H1 (cell line): ENCODE measurements at regions not wholly inside any gene's neighbourhood (a gene's known extent, or its start where the extent isn't known, plus 50 kb on each side); places are given as distances from the start of the nearest gene placed in this dataset.

Experiments
- CTCF ChIA-PET: fragments of 300-600 bp; sonication (Branson Sonifier 250); formaldehyde crosslinking; loops from one replicate; lab custom pipeline; 2021; ENCODE audit not compliant: partially characterized antibody; lab: Charles Lee
- POLR2A ChIA-PET: fragments of 300-600 bp; sonication (Branson Sonifier 250); formaldehyde crosslinking; loops from one replicate; lab custom pipeline; 2021; ENCODE audit warnings: inconsistent platforms; ENCODE audit not compliant: partially characterized antibody; lab: Charles Lee
- DNase-seq, 2 experiments: peaks; one replicate each; pipeline versions ENCODE4 v3.0.0 to v3.0.0-alpha.2; 2010 to 2022; ENCODE audit warnings: low spot score in 2 of 2, low read depth in 1 of 2, mixed read lengths in 1 of 2
- FAIRE-seq: peaks from 2 replicates; lab custom pipeline; 2011; peaks lifted over from hg19 to GRCh38; lab: Jason Lieb, UNC
- H2AFZ ChIP-seq: 2 replicates; pipeline ENCODE4 v1.8.1; 2012; ENCODE audit warnings: low read length, inconsistent platforms
- H2AK5ac ChIP-seq: 2 replicates; pipeline ENCODE4 v1.6.1; 2013; ENCODE audit warnings: low read depth, low read length
- H2BK120ac ChIP-seq: replicated peaks from 2 replicates; pipeline ENCODE3; 2013; ENCODE audit warnings: low read depth, low read length, inconsistent platforms
- H2BK12ac ChIP-seq: 2 replicates; pipeline ENCODE4 v1.6.1; 2013; ENCODE audit warnings: low read depth, low read length
- H2BK15ac ChIP-seq: 2 replicates; pipeline ENCODE4 v1.6.1; 2013; ENCODE audit warnings: low read length
- H2BK20ac ChIP-seq: 2 replicates; pipeline ENCODE4 v1.6.1; 2013; ENCODE audit warnings: low read length
- H2BK5ac ChIP-seq: 2 replicates; pipeline ENCODE4 v1.6.1; 2013; ENCODE audit warnings: low read depth, low read length
- H3K14ac ChIP-seq: 2 replicates; pipeline ENCODE4 v1.6.1; 2013; ENCODE audit warnings: inconsistent platforms; ENCODE audit not compliant: insufficient read length
- H3K18ac ChIP-seq: 2 replicates; pipeline ENCODE4 v1.6.1; 2013; ENCODE audit warnings: low read length; ENCODE audit errors: extremely low read depth
- H3K23ac ChIP-seq: 2 replicates; pipeline ENCODE4 v1.6.1; 2013; ENCODE audit warnings: inconsistent platforms; ENCODE audit not compliant: insufficient read length
- H3K23me2 ChIP-seq: 2 replicates; pipeline ENCODE4 v1.6.1; 2013; ENCODE audit warnings: low read depth, low read length
- H3K27ac ChIP-seq: 2 replicates; pipeline ENCODE4 v1.6.1; 2011; ENCODE audit warnings: low read depth, low read length, inconsistent platforms
- H3K27me3 ChIP-seq, 4 experiments: replicated peaks in 1 of 4; 1 replicate in 1 of 4; 2 replicates in 3 of 4; pipeline versions ENCODE4 v1.6.1 to v1.8.1; 2011 to 2013; ENCODE audit warnings: low read length in 3 of 4, mild to moderate bottlenecking in 3 of 4, inconsistent platforms in 2 of 4, mixed read lengths in 2 of 4, moderate library complexity in 1 of 4; ENCODE audit not compliant: control insufficient read depth in 3 of 4, insufficient read depth in 3 of 4; ENCODE audit errors: extremely low read depth in 1 of 4
- H3K36me3 ChIP-seq, 4 experiments: 2 replicates each; pipeline versions ENCODE4 v1.6.1 to v1.8.1; 2011 to 2013; ENCODE audit warnings: mild to moderate bottlenecking in 4 of 4, low read length in 3 of 4, moderate library complexity in 2 of 4, control low read depth in 1 of 4, inconsistent platforms in 1 of 4; ENCODE audit not compliant: insufficient read depth in 4 of 4, control insufficient read depth in 2 of 4
- H3K4ac ChIP-seq: replicated peaks from 2 replicates; pipeline ENCODE3; 2013; ENCODE audit warnings: low read length, low read depth, mixed read lengths, inconsistent platforms; ENCODE audit not compliant: insufficient read length
- H3K4me1 ChIP-seq, 4 experiments: replicated peaks in 1 of 4; 1 replicate in 1 of 4; 2 replicates in 3 of 4; pipeline versions ENCODE4 v1.6.1 to v1.8.1; 2011 to 2013; ENCODE audit warnings: low read length in 3 of 4, inconsistent platforms in 2 of 4, mixed read lengths in 1 of 4; ENCODE audit not compliant: insufficient read depth in 4 of 4, control insufficient read depth in 3 of 4
- H3K4me2 ChIP-seq, 2 experiments: 2 replicates each; pipeline versions ENCODE4 v1.6.1 to v1.8.1; 2011 to 2013; ENCODE audit warnings: low read depth in 2 of 2, low read length in 2 of 2, control low read depth in 1 of 2, inconsistent platforms in 1 of 2, mild to moderate bottlenecking in 1 of 2; ENCODE audit not compliant: insufficient read depth in 1 of 2
- H3K4me3 ChIP-seq, 4 experiments: fragments of 200-600, 300-600 bp in 1 of 4; sonication (generic), shearing (Covaris generic), sonication (Bioruptor Twin) in 1 of 4; 2 replicates each; pipeline versions ENCODE4 v1.5.1 to v1.8.1; 2011 to 2016; ENCODE audit warnings: low read length in 4 of 4, low read depth in 3 of 4, control low read depth in 2 of 4, inconsistent platforms in 2 of 4, mild to moderate bottlenecking in 2 of 4, mixed read lengths in 1 of 4, moderate library complexity in 1 of 4; ENCODE audit not compliant: insufficient read depth in 2 of 4; ENCODE audit errors: extremely low read depth in 1 of 4
- H3K56ac ChIP-seq: replicated peaks from 2 replicates; pipeline ENCODE3; 2013; ENCODE audit warnings: low read depth, mild to moderate bottlenecking, mixed read lengths, low read length, inconsistent platforms; ENCODE audit not compliant: insufficient read length
- H3K79me1 ChIP-seq: 2 replicates; pipeline ENCODE4 v1.6.1; 2013; ENCODE audit warnings: low read depth, low read length, control low read depth
- H3K79me2 ChIP-seq, 2 experiments: 2 replicates each; pipeline versions ENCODE4 v1.6.1 to v1.8.1; 2012 to 2013; ENCODE audit warnings: low read length in 2 of 2, mild to moderate bottlenecking in 2 of 2, inconsistent platforms in 1 of 2; ENCODE audit not compliant: insufficient read depth in 2 of 2, control insufficient read depth in 1 of 2
- H3K9ac ChIP-seq, 4 experiments: replicated peaks in 1 of 4; 1 replicate in 1 of 4; 2 replicates in 3 of 4; pipeline versions ENCODE4 v1.6.1 to v1.8.1; 2011 to 2013; ENCODE audit warnings: low read depth in 3 of 4, low read length in 3 of 4, control low read depth in 2 of 4, mild to moderate bottlenecking in 2 of 4, moderate library complexity in 2 of 4, inconsistent platforms in 1 of 4; ENCODE audit errors: extremely low read depth in 1 of 4
- H3K9me3 ChIP-seq, 2 experiments: 2 replicates each; pipeline versions ENCODE4 v1.6.1 to v1.8.1; 2012 to 2013; ENCODE audit warnings: mild to moderate bottlenecking in 2 of 2, moderate library complexity in 2 of 2, control low read depth in 1 of 2, inconsistent platforms in 1 of 2, low read depth in 1 of 2, low read length in 1 of 2, mixed read lengths in 1 of 2; ENCODE audit not compliant: insufficient read depth in 2 of 2
- H4K20me1 ChIP-seq, 2 experiments: replicated peaks in 1 of 2; 2 replicates each; pipeline versions ENCODE3 to v1.8.1; 2011 to 2013; ENCODE audit warnings: inconsistent platforms in 2 of 2, low read length in 2 of 2, mild to moderate bottlenecking in 1 of 2; ENCODE audit not compliant: insufficient read depth in 2 of 2, control insufficient read depth in 1 of 2
- H4K5ac ChIP-seq: 2 replicates; pipeline ENCODE4 v1.6.1; 2013; ENCODE audit warnings: low read length, low read depth, mixed read lengths, inconsistent platforms; ENCODE audit not compliant: insufficient read length
- H4K8ac ChIP-seq: 2 replicates; pipeline ENCODE4 v1.8.0; 2013; ENCODE audit warnings: mild to moderate bottlenecking, moderate library complexity, low read length, inconsistent platforms; ENCODE audit not compliant: insufficient read depth; ENCODE audit errors: extremely low read depth
- H4K91ac ChIP-seq: replicated peaks from 2 replicates; pipeline ENCODE3; 2013; ENCODE audit warnings: low read length, mixed read lengths, inconsistent platforms; ENCODE audit not compliant: insufficient read length
- BCL11A ChIP-seq, 2 experiments: IDR thresholded peaks; one replicate each; pipeline ENCODE4 v1.6.1; 2011; ENCODE audit warnings: low read depth in 2 of 2, low read length in 2 of 2, mild to moderate bottlenecking in 2 of 2
- WGBS, 2 experiments: shearing (Covaris generic) in 1 of 2; methylation state at CpG; one replicate each; pipeline versions ENCODE4 v1.1.6 to v1.1.7; 2013 to 2015; ENCODE audit warnings: low lambda C conversion rate in 2 of 2, mixed read lengths in 2 of 2, inconsistent platforms in 1 of 2, low coverage in 1 of 2, missing lambda C conversion rate in 1 of 2; ENCODE audit not compliant: insufficient replicate concordance in 2 of 2, insufficient coverage in 1 of 2, insufficient read length in 1 of 2; ENCODE audit errors: extremely low coverage in 1 of 2, missing lambda C conversion rate in 1 of 2; 5-methylcytosine and 5-hydroxymethylcytosine counted together

GRCh38 chr16:6708576-6709215 is 623.9 kb upstream of the RBFOX1 start:
- Histone ChIP-seq H3K23me2 (no peaks in the 10 kb centered on the region), H2BK15ac (no peak overlapping the region), H3K14ac (no peak overlapping the region), H4K91ac (no peak overlapping the region), H3K79me1 (no peaks in the 10 kb centered on the region), H3K56ac (no peak overlapping the region), H4K20me1 (no peaks in the 10 kb centered on the region), H3K4me2 (no peak overlapping the region), H3K4me1 (peaks cover 0 to 3% (median 0%) of the 10 kb centered on the region in 4 experiments; a peak in 2 of 7 replicates), H2BK20ac (no peak overlapping the region), H3K9ac (no peak overlapping the region), H2BK12ac (no peak overlapping the region), H3K23ac (no peak overlapping the region), H2AFZ (no peak overlapping the region), H3K27me3 (no peaks in the 10 kb centered on the region), H3K9me3 (no peaks in the 10 kb centered on the region; a peak in 1 of 4 replicates), H3K27ac (no peak overlapping the region), H2AK5ac (no peak overlapping the region), H3K36me3 (no peaks in the 10 kb centered on the region), H4K5ac (no peak overlapping the region), H4K8ac (no peak overlapping the region), H2BK120ac (no peak overlapping the region), H3K18ac (no peak overlapping the region), H3K4ac (no peak overlapping the region), H2BK5ac (no peak overlapping the region), H3K79me2 (no peaks in the 10 kb centered on the region), H3K4me3 (no peak overlapping the region)
- TF ChIP-seq BCL11A (IDR thresholded peaks at IDR 0.05; ENCODE audit: low read depth in 2 of 2, low read length in 2 of 2) = no peak
- ChIA-PET POLR2A (no interaction called here), CTCF (interaction anchor here (0.8 to 1.5 kb wide), 3 partner anchors 24 to 261 kb away, joined by 3 to 5 read pairs (median 3); no protein-coding TSS in a partner anchor)
- 91% methylated on average over 5 of the region's 5 CpGs; no CpG with 5 or more reads in 1 of the 2 experiments for WGBS, 2 experiments
- FAIRE-seq = no peak
- no peak for DNase-seq
